Urothelium cell line (cell line): ENCODE measurements at regions not wholly inside any gene's neighbourhood (a gene's known extent, or its start where the extent isn't known, plus 50 kb on each side); places are given as distances from the start of the nearest gene placed in this dataset.
A peak's percentile ranks its signal among the peaks of the same experiment; 100 is the strongest.
"Not testable (repeated sequence)": the region's sequence is repeated elsewhere in the genome, so short reads cannot be mapped to it uniquely, and the experiment has no call there.

Experiments
- DNase-seq: peaks from one replicate; pipeline ENCODE4 v3.0.0; 2011; ENCODE audit warnings: low spot score, mixed read lengths
- FAIRE-seq: peaks from 2 replicates; lab custom pipeline; 2011; peaks lifted over from hg19 to GRCh38; lab: Jason Lieb, UNC

DNA sequence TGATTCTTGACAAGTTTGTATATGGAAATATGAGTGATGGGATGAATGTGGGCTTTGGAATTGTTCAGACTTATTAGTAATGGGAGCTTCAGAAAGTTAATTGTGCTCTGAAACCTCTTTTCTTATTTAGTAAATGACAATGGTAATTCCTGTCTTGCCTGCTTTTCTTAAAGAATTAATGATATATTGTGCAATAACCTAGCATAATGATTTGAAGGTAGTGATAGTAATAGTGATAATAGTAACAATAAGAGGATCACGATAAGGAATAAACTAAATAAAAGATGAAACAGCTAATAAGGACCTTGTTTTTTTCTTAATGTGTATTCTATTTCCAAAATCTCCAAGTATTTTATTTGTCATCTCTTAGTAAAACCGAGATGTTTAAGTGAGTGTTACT lies 245.0 kb upstream of the CPHXL start:
- DNase-seq = no peak
- no peak for FAIRE-seq

DNA sequence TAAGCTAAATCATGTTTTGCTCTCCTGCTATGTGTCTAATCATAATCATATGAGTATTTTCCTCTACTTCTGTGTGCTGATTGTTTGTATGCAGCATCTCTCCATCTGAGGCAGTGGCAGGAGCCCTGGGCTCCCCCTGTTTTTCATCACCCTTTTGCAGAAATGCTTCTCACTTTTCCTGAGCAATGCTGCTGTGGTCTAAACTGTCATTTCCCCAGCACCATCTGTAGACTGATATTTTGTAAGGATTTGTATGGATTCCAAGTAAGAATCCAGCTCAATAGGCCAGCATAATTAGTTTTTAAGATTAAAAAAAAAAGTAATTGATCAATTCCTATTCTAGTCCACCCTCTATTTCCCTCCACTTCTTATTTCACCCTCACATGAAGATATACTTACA lies 257.0 kb upstream of the CPHXL start:
- FAIRE-seq (no peak), DNase-seq (no peak)

DNA sequence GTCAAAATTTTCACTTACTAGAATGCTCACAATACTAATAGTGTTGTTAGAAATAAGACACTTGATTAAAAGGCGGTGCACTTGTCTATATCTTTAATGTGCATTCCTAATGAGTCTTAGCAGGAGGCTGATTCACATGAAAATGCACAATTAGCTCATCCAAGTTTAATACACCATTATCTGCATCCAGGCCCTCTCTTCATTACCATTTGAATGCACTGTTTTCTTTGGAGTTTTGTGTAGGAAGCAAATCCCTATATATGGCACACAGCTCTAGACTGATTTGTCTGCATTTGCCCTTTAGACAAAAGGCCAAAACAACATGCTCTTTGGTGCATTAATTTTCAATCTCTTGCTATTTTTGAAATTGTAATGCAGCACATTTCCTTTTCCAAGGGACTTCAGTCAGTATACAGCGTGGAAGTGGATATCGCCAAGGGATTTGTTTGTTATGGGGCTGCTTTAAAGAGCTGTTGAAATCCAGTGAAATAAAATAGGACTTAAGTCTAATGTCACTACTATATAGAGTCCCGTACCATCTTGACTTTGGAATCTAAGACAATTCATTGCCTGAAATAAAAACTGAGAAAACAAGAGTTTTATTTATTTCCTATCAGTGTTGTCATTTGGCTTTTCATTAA lies 257.6 kb upstream of the CPHXL start:
- FAIRE-seq (no peak), DNase-seq (no peak)

DNA sequence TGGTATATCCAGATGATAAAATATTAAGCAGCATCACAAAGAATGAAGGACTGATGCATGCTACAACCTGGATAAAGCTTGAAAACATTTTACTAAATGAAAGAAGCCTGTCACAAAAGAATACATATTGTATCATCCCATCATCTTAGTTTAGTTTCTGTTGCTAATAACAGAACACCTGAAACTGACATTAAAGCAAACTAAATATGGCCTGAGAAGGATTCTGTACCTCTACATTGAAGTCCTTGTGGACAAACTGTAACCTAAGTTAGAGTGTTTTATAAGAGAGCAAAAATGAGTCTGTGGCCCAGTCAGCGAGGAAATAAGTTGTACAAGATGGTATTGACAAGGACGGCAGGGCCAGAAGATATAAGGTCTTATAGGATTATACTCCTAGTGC lies 261.0 kb upstream of the CPHXL start:
- FAIRE-seq = no peak

DNA sequence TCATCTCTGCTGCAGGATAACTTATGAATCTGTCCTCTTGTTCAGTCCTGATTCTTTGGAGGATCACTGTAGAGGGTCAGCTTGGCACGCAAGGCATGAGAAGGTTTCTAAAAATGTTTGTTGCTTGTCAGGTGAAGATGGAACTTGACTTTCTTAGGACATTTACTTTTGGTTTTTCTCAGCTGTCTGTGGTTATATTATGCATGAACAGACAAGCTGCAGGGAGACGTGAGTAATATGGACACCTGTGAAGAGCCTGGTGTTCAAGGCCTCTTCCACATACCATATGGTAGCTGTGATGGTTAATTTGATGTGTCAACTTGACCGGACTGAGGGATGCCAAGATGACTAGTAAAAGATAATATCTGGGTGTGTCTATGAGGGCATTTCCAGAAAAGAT lies 270.2 kb upstream of the CPHXL start:
- FAIRE-seq (no peak), DNase-seq (no peak)

More for the DNA sequence above, 261.0 kb upstream of the CPHXL start:
- DNase-seq = no peak

DNA sequence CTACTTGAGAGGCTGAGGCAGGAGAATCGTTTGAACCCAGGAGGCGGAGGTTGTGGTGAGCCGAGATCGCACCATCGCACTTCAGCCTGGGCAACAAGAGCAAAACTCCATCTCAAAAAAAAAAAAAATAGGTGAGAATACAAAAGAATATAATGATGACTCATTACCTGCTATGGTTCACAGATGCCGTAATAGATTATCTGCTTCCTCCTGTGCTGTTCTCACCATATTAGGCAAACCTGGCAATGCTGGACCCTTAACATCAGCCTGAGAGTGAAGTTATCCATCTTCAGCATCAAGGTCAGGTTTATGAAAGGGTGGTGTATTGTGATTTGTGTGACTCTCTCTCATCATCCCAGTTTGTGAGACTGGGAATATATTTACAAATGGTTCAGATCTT lies 271.3 kb upstream of the CPHXL start:
- DNase-seq (no peak), FAIRE-seq (no peak)

DNA sequence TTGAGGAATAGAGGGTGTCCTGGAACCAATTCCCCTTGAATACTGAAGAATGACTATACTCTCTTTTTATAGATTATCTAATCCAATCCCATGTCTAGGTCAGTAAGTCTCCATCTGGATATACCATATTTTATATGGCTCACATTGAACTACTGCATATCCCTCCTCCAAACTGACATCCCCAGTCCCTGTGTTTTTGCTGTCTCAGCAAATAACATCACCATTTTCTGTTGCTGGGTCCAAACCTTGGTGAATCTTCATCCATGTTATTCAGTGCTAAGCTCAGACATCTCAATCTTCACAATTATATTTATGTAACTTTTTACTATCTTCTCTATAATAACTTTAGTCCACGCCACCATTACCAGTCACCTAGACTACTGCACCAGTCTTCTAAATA lies 269.6 kb upstream of the CNTNAP4 start:
- FAIRE-seq = no peak
- DNase-seq = no peak

DNA sequence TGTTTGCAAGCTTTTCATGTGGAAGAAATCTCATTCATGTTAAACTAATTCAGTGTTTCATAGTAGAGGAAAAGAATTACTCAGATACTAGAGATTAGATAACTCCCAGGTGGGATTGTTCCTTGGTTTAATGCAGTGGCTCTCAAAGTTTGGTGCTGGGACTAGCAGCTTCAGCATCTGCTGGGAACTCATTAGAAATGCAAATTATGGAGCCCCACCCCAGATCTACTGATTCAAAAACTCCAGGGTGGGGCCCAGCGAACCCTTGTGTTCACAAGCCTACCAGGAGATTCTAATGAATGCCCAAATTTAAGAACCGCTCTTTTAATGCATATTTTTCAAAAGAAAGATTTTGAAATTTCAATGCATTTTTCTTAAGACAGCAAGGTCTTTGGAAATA lies 253.4 kb upstream of the CNTNAP4 start:
- no peak for FAIRE-seq
- DNase-seq = no peak

DNA sequence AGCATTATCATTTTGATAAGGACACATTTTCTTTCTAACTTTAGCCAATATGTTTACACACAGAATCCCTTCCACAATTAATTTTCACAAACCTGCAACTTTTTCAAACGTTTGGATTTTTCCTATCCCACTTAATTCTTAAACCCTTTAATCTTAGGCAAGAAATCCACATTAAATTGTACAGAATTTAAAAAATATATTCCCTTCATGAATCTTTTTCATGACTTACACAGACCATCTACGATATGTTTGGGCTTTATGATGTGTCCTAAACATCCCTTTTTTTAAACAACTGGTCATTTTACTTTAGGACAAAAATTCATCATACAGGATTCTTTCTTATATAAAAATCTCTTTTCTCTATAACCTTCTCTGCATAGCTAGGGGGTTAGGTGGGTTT lies 241.5 kb upstream of the CNTNAP4 start:
- DNase-seq (no peak), FAIRE-seq (no peak)

DNA sequence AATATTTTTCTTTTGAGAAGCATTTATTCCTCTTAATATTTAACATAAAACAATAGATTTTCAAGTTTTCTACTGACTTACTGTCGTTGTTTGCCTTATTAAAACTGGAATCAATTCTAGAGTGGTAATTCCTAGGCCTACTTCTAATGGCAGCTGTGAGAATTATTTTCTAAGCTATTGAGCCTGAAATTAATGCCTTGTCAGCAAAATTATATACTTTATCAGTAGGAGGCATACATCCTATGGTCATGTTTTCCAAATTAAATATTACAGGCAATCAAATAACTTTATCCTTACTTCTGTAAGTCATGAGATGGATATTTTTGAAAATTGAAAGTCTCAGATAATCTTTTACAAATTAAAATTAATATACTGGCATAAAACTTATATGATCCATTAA lies 239.1 kb upstream of the CNTNAP4 start:
- no peak for DNase-seq
- FAIRE-seq = no peak

DNA sequence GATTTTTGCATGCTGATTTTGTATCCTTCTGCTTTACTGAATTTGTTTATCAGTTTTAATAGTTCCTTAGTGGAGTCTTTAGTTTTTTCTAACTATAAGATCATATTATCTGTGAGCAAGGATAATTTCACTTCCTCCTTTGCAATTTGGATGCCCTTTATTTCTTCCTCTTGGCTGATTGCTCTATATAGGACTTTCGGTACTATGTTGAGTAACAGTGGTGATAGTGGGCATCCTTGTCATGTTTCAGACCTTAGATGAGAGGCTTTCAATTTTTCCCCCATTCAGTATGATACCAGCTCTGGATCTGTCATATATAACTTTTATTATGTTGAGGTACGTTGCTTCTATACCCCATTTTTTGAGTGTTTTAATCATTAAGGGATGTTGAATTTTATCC lies 224.5 kb upstream of the CNTNAP4 start:
- no peak for DNase-seq
- FAIRE-seq = no peak

DNA sequence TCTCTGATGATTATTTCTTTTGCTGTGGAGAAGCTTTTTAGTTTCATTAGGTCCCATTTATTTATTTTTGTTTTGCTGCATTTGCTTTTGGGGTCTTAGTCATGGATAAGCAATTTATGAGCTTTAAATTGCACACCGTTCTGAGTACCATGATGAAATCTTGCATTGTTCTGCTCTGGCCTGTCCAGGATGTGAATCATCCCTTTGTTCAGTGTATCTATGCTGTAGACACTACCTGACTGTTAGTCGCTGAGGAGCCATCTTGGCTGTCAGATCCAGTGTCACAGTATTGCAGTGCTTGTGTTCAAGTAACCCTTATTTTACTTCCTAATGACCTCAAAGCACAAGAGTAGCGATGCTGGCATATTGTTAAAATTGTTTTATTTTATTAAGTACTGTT lies 218.0 kb upstream of the CNTNAP4 start:
- FAIRE-seq = peak; percentile 94
- DNase-seq = peak; percentile 61

DNA sequence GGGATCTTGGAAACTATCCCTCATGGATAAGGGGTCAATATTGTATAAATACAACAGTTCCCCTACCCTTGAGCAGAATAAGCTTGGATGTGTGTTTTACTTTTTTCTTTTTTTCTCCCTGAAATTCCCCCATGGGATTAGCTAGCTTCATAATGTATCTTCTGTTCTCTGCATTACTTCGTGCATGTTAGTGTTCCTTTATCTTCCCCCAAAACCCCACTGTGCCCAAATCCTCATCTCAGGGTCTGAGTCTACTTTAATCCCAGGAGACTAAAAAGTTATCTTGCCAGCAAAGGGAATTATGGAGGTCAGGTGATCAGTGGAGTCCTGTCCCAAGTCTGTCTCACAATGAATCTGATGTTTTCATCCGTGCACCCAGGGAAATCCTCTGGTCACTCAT lies 217.5 kb upstream of the CNTNAP4 start:
- no peak for DNase-seq
- FAIRE-seq = no peak

DNA sequence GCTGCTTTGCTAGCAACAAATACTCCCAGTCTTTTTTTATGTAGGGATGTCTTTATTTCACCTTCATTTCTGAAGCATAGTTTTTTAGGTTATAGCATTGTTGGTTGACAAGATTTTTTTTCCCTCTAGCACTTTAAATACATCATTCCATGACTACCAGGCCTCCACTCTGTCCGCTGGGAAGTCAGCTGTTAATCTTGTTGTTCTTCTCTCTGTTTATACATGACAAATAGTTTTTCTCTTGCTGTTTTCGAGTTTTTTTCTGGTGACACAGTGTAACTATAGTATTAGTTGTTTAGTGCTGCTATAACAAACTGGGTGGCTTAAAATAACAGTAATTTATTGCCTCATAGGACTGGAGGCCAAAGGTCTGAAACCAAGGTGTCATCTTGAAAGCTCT lies 205.5 kb upstream of the CNTNAP4 start:
- DNase-seq (no peak), FAIRE-seq (no peak)

DNA sequence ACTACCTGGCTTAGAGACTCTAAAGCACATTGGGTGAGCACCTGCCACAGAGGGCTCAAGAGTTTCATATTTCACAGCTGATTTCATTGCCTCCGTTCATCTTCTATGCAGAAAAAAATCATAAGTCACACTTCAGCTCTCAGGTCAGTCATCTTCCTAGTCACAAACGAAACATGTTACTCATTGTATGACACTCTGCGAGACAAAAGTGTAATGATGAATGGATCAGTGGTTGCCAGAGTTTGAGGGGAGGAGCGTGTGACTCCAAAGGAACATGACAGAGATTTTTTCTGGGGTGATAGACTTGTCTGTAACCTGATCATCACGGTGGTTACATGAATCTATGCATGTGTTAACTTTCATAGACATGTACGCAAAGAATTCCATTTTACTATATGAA lies 195.2 kb upstream of the CNTNAP4 start:
- DNase-seq (no peak), FAIRE-seq (no peak)

DNA sequence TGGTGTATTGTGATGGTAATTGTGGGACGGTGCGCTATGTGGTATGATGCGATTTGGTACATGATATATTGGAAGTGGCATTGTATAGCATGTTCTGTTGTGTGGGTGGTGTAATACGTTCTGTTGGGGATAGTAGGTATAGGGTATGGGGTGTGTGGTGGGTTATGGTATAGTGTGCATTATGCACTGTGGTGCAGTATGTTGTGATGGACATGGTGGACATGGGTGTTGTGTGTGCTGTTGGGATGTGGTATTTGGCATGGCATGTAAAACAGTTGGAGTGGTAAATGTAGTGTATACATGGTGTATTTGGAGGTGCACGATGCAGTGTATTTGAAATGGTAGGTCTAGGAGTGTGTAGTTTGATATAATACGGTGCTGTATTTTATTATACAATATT lies 170.6 kb upstream of the CNTNAP4 start:
- no peak for DNase-seq
- peak; percentile 79 for FAIRE-seq

DNA sequence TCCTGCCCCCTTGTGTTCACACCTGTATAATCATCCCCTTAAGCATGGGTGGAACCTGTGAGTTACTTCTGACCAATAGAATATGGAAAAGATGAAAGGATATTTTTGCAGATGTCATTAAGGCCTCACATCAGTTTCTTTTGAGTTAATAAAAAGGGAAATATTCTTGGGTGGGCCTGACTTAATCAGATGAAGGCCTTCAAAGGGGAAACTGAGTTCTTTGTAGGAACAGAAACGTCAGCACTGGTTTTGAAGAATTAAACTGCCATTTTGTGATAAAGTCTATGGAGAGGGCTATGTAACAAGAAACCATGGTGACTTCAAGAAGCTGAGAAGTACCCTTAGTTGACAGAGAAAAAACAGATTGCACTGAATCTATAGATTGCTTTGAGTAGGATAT lies 168.7 kb upstream of the CNTNAP4 start:
- DNase-seq (no peak), FAIRE-seq (no peak)

DNA sequence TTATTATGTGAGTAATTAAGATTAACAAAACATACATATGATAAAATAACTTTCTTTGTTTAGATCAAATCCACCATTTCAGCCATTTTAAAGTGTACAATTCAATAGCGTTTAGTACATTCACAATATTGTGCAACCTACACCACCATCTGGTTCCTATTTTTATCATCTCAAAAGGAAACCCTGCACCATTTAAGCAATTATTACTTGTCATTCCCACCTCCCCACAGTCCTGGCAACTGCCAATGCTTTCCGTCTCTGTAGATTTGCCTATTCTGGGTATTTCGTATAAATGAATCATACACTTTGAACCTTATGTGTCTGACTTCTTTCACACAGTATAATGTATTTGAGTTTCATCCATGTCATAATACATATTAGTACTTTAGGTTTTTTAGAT lies 162.5 kb upstream of the CNTNAP4 start:
- DNase-seq (no peak), FAIRE-seq (no peak)

DNA sequence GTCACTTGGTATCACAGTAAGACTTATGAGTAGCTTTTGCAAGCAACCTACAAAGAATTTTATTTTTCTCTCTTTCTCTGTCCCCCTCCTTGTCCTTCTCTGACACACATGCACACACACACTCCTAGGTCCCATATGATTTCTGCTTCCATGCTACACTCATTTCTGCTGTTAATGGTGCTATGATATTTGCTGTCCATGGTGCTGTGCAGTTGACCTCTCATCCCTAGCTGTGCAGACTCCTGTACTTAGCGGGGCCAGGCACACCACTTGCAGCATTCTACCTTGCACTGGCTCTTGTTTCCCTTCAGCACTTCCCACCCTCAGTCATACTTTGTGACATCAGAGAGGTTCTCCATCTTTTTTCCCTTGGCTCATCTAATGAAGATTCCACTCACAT lies 158.9 kb upstream of the CNTNAP4 start:
- FAIRE-seq (no peak), DNase-seq (no peak)

DNA sequence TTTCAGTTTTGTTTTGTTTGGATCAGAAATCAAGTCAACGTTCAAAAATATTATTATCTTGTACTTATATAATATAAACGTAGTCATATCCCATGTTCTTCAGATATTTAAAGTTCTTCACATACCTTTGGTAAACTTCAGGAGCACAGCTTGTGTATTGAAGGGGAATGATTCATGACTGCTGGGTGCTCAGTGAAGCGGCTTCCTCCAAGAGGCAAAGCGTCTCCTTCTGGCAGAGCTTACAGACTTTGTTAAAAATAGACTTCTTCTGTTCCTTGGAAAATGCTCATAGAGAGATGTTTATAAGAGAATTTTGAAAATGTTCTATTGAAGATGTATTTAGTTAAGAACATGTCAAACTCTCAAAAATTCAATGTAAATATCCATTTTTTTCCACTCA lies 155.6 kb upstream of the CNTNAP4 start:
- FAIRE-seq (no peak), DNase-seq (no peak)

DNA sequence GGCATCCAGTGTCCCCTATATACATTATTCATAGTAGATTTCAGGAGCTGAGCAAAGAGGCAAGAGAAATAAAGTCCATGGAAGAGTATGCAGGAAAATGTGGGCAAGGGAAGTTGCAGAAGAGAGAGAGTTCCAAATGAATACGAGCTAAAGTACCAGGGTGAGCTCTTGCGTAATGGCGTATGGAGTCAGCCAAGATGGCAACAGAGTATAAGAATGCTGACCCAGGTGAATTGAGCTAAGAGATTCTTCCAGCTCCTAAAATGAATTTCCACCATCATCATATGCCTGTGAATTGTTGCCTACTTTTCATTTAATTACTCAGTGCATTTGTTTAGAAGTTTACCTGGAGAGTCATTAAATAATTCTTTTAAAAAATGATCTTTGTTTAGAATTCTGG lies 153.2 kb upstream of the CNTNAP4 start:
- DNase-seq = no peak
- no peak for FAIRE-seq

DNA sequence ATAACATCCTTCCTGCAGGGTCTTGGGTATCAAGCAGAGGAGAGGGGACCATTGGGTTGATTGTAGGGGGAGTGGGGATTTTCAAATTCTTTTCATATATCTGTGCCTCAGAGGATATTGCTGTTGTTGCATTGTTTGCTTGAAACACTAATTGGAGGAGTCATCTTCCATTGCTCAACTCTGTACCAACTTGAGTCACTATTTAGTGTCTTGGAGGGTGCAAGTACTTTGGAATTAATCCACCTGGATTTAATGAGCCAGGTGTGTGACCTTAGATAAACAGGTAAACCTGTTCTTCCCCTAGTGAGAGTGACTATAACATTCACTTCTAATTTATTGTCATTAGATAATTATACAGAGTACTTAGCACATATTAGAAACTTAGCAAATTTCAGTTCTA lies 151.3 kb upstream of the CNTNAP4 start:
- FAIRE-seq (no peak), DNase-seq (no peak)

DNA sequence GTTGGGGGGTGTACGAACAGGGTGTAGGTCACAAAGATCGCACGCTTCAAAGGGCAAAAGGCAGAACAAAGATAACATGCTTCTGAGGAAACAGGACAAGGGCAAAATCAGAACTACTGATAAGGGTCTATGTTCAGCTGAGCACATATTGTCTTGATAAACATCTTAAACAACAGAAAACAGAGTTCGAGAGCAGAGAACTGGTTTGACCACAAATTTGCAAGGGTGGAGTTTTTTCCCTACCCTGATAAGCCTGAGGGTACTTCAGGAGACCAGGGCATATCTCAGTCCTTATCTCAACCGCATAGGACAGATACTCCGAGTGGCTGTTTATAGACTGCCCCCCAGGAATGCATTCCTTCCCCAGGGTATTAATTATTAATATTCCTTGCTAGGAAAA lies 139.1 kb upstream of the CNTNAP4 start:
- not testable (repeated sequence) for FAIRE-seq, DNase-seq

DNA sequence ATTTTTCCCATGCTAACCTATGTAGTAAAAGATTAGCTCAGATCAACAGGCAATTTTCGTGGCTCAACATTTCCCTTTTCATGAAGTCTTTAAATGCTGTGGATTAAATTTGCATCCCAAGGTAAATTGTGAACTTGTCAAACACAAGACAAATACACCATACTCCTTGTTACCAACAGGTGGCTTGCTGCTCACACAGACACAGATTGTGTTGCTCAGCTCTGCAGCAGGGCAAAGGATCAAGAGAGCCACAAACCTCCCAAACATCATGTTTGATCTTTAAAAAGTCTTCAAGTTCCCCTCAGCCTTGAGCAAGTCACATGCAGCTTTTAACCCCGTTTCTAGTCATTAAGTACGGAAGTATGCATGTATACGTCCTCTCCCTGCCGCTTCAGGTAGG lies 119.6 kb upstream of the CNTNAP4 start:
- DNase-seq (no peak), FAIRE-seq (no peak)
